Progenitor cell of endocrine pancreas (in vitro differentiated cells): ENCODE measurements at regions not wholly inside any gene's neighbourhood (a gene's known extent, or its start where the extent isn't known, plus 50 kb on each side); places are given as distances from the start of the nearest gene placed in this dataset.

ENCODE experiments used
- DNase-seq: peaks from one replicate; pipeline ENCODE4 v3.0.0; 2021; ENCODE audit warnings: low spot score; ENCODE audit not compliant: unreplicated experiment
- H3K27ac Mint-ChIP-seq: 2 replicates; pipeline ENCODE4 v1.8.0; 2021; ENCODE audit warnings: mild to moderate bottlenecking, moderate library complexity, mixed read lengths
- H3K27me3 Mint-ChIP-seq: 2 replicates; pipeline ENCODE4 v1.8.0; 2021; ENCODE audit warnings: mixed read lengths
- H3K36me3 Mint-ChIP-seq: 2 replicates; pipeline ENCODE4 v1.8.0; 2022; ENCODE audit warnings: mixed read lengths; ENCODE audit not compliant: insufficient read depth
- H3K4me1 Mint-ChIP-seq: 2 replicates; pipeline ENCODE4 v1.8.0; 2021; ENCODE audit warnings: low read depth, mixed read lengths
- H3K4me3 Mint-ChIP-seq: 2 replicates; pipeline ENCODE4 v1.8.0; 2021; ENCODE audit warnings: low read depth, mild to moderate bottlenecking, moderate library complexity, mixed read lengths
- H3K9me3 Mint-ChIP-seq: 2 replicates; pipeline ENCODE4 v1.8.0; 2021; ENCODE audit warnings: low read depth, mixed read lengths
- TF ChIP-seq, protein P1 (sequence below): fragments of 200-600 bp; sonication (generic); IDR thresholded peaks from one replicate; pipeline ENCODE4 v1.5.0; 2021; ENCODE audit warnings: antibody characterized with exemption, mild to moderate bottlenecking; ENCODE audit not compliant: unreplicated experiment

DNA sequence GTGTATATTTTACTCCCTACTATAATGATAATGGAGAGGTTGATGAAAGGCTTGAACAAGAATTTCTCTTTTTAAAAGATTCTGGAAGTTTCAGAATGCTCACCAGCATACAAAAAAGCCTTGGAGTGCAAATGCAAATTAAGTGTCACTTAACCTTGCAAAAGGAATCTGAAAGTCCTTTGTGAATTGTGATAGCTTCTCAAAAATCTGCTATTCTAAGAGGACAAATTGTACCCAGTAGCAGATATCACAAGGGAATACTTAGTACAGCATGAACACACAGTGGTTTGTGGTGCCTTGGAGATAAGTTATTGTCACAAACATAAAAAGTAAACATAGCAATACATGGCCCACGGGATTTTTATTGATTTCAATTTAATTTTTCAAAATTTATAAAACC, 1208.3 kb upstream of the B3GALT2 start:
- Mint-ChIP-seq H3K36me3 (no peaks in the 10 kb centered on the region), H3K9me3 (peaks cover 15% of the 10 kb centered on the region), H3K27ac (no peak overlapping the region), H3K4me1 (peaks cover 2% of the 10 kb centered on the region), H3K4me3 (no peak overlapping the region), H3K27me3 (no peaks in the 10 kb centered on the region)
- DNase-seq: no peak
- TF ChIP-seq, protein P1, sequence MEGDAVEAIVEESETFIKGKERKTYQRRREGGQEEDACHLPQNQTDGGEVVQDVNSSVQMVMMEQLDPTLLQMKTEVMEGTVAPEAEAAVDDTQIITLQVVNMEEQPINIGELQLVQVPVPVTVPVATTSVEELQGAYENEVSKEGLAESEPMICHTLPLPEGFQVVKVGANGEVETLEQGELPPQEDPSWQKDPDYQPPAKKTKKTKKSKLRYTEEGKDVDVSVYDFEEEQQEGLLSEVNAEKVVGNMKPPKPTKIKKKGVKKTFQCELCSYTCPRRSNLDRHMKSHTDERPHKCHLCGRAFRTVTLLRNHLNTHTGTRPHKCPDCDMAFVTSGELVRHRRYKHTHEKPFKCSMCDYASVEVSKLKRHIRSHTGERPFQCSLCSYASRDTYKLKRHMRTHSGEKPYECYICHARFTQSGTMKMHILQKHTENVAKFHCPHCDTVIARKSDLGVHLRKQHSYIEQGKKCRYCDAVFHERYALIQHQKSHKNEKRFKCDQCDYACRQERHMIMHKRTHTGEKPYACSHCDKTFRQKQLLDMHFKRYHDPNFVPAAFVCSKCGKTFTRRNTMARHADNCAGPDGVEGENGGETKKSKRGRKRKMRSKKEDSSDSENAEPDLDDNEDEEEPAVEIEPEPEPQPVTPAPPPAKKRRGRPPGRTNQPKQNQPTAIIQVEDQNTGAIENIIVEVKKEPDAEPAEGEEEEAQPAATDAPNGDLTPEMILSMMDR: no peak

DNA sequence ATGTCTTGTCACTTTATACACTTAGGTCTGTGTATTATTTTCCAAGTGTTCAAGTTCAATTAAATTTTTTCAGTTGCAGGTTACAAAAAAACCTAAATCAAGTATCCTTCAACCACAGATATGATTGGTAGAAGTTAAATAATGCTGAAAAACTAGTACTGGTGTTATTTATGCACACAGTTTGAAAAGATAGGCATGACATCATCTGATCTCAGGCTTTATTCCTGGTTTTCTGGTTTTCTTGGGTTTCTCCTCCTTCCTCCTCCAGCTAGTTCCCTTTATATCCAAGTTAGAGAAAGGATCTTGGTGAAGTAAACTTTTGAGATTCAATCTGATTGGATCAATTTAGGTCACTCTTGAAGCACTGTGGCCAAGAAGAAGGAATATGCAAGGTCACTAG, 1201.1 kb upstream of the B3GALT2 start:
- H3K36me3 Mint-ChIP-seq: no peaks in the 10 kb centered on the region
- DNase-seq: no peak
- H3K4me1 Mint-ChIP-seq: no peaks in the 10 kb centered on the region
- H3K4me3 Mint-ChIP-seq: no peak overlapping the region
- H3K27ac Mint-ChIP-seq: no peak overlapping the region
- peaks cover 10% of the 10 kb centered on the region for H3K9me3 Mint-ChIP-seq
- TF ChIP-seq, protein P1: no peak
- H3K27me3 Mint-ChIP-seq: no peaks in the 10 kb centered on the region

DNA sequence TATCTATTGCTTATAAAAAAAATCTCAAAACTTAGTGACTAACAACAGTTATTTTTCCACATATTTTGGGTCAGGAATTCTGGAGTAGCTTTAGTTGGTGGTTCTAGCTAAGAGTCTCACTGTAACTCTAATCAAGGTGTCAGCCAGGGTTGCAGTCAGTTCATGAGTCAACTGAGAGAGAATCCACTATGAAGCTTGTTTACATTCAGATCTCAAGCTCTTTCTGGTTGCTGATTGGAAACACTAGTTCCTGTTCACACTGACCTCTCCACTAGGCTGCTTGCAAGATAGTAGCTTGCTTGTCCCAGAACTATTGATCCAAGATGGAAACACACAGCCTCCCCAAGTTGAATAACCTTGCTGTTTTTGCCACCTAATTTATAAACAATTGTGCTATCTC, 1192.1 kb upstream of the B3GALT2 start:
- Mint-ChIP-seq H3K4me3 (no peak overlapping the region), H3K4me1 (no peaks in the 10 kb centered on the region), H3K27me3 (no peaks in the 10 kb centered on the region), H3K9me3 (peaks cover 6% of the 10 kb centered on the region), H3K36me3 (no peaks in the 10 kb centered on the region), H3K27ac (no peak overlapping the region)
- TF ChIP-seq, protein P1: no peak
- DNase-seq: no peak

DNA sequence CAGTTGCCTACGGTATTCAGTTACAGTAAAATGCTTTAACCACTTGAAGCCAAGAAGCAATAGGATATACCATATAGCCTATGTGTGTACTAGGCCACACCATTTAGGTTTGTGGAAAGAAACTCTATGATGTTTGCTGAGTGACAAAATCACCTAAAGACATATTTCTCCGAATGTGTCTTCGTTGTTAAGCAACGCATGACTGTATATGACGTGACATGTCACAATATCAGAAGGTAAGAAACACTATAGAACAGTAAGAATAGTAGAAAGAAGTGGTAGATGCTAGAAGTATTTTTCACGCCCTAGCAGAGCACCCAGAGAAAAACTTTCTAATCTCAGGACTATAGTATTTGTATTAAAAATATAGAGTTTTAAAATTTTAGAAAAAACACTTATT, 1188.2 kb upstream of the B3GALT2 start:
- no peaks in the 10 kb centered on the region for H3K36me3 Mint-ChIP-seq
- no peaks in the 10 kb centered on the region for H3K4me1 Mint-ChIP-seq
- H3K27ac Mint-ChIP-seq: no peak overlapping the region
- H3K27me3 Mint-ChIP-seq: no peaks in the 10 kb centered on the region
- no peak overlapping the region for H3K4me3 Mint-ChIP-seq
- DNase-seq: no peak
- H3K9me3 Mint-ChIP-seq: no peaks in the 10 kb centered on the region
- TF ChIP-seq, protein P1: no peak

DNA sequence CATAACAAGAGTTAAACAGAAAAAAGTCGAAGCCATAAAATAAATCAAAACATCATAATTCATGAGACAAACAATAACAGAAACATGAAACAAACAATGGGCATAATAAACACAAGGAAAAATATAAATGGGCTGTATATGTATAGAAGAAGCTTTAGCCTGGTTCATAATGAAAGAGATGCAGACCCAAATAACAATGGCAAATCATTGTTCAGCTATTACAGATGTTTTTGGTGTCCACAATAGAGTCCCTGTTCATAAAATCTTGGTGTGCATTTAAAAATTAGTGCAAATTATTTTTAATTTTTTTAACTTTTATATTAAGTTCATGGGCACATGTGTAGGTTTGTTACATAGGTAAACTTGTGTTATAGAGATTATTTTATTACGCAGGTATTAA, 1185.9 kb upstream of the B3GALT2 start:
- Mint-ChIP-seq H3K27ac (no peak overlapping the region), H3K4me3 (no peak overlapping the region), H3K9me3 (no peaks in the 10 kb centered on the region), H3K27me3 (no peaks in the 10 kb centered on the region), H3K36me3 (no peaks in the 10 kb centered on the region), H3K4me1 (no peaks in the 10 kb centered on the region)
- TF ChIP-seq, protein P1: no peak
- no peak for DNase-seq
